ENCODE measurements at regions not wholly inside any gene's neighbourhood (a gene's known extent, or its start where the extent isn't known, plus 50 kb on each side); places are given as distances from the start of the nearest gene placed in this dataset.

GRCh38 chr12:115763982-115764621 is 513.4 kb downstream of the MED13L start:
- intact Hi-C loops (cut with DNase I; ENCODE audit: low total_unique reads): no loop called here
- H3K4me1 ChIP-seq: peaks cover 0 to 7% of the 10 kb centered on the region in 2 donors
- H3K9me3 ChIP-seq: no peaks in the 10 kb centered on the region
- no peak for DNase-seq (ENCODE audit: low spot score in 2 of 2)
- no peak overlapping the region for H3K27ac ChIP-seq
- TF ChIP-seq CTCF (IDR thresholded peaks at IDR 0.05) (no peak), POLR2AphosphoS5 (IDR thresholded peaks at IDR 0.05) (no peak), POLR2A (IDR thresholded peaks at IDR 0.05) (no peak)
- H3K36me3 ChIP-seq: no peaks in the 10 kb centered on the region
- H3K4me3 ChIP-seq: no peak overlapping the region
- H3K27me3 ChIP-seq: no peaks in the 10 kb centered on the region

- Histone ChIP-seq H3K27me3 (no peaks in the 10 kb centered on the region), H3K4me1 (peaks cover 0 to 7% of the 10 kb centered on the region in 2 donors), H3K27ac (peak overlapping the region in 1 of 2 donors; percentile 19), H3K4me3 (no peak overlapping the region), H3K36me3 (no peaks in the 10 kb centered on the region), H3K9me3 (no peaks in the 10 kb centered on the region)
- TF ChIP-seq POLR2A (IDR thresholded peaks at IDR 0.05) (no peak), POLR2AphosphoS5 (IDR thresholded peaks at IDR 0.05) (no peak), CTCF (IDR thresholded peaks at IDR 0.05) (no peak)
- intact Hi-C loops (cut with DNase I; ENCODE audit: low total_unique reads): no loop called here
- DNase-seq (ENCODE audit: low spot score in 2 of 2): peak in 1 of 2 donors; percentile 40
Observed at GRCh38 chr12:115763376-115763775, 514.1 kb downstream of the MED13L start.

GRCh38 chr12:115762936-115763335 is 514.6 kb downstream of the MED13L start:
- Histone ChIP-seq H3K4me1 (peaks cover 0 to 7% of the 10 kb centered on the region in 2 donors), H3K4me3 (no peak overlapping the region), H3K36me3 (no peaks in the 10 kb centered on the region), H3K9me3 (no peaks in the 10 kb centered on the region), H3K27ac (peak overlapping the region; percentile 19 to 55), H3K27me3 (no peaks in the 10 kb centered on the region)
- no peak for DNase-seq (ENCODE audit: low spot score in 2 of 2)
- intact Hi-C loops (cut with DNase I; ENCODE audit: low total_unique reads): no loop called here
- TF ChIP-seq POLR2AphosphoS5 (IDR thresholded peaks at IDR 0.05): no peak
- no peak for TF ChIP-seq POLR2A (IDR thresholded peaks at IDR 0.05)
- no peak for TF ChIP-seq CTCF (IDR thresholded peaks at IDR 0.05)

- Histone ChIP-seq H3K9me3 (no peaks in the 10 kb centered on the region), H3K27me3 (no peaks in the 10 kb centered on the region), H3K4me3 (no peak overlapping the region), H3K27ac (peak overlapping the region; percentile 15 to 93), H3K4me1 (peaks cover 0 to 7% of the 10 kb centered on the region in 2 donors), H3K36me3 (no peaks in the 10 kb centered on the region)
- no peak for DNase-seq (ENCODE audit: low spot score in 2 of 2)
- TF ChIP-seq POLR2AphosphoS5 (IDR thresholded peaks at IDR 0.05): no peak
- no peak for TF ChIP-seq CTCF (IDR thresholded peaks at IDR 0.05)
- TF ChIP-seq POLR2A (IDR thresholded peaks at IDR 0.05): no peak
- intact Hi-C loops (cut with DNase I; ENCODE audit: low total_unique reads): no loop called here
Observed at GRCh38 chr12:115761784-115762183, 515.7 kb downstream of the MED13L start.

- DNase-seq (ENCODE audit: low spot score in 2 of 2): no peak
- H3K27me3 ChIP-seq: no peaks in the 10 kb centered on the region
- TF ChIP-seq CTCF (IDR thresholded peaks at IDR 0.05): no peak
- no peak for TF ChIP-seq POLR2A (IDR thresholded peaks at IDR 0.05)
- no peak for TF ChIP-seq POLR2AphosphoS5 (IDR thresholded peaks at IDR 0.05)
- H3K4me1 ChIP-seq: peaks cover 0 to 7% of the 10 kb centered on the region in 2 donors
- no peaks in the 10 kb centered on the region for H3K9me3 ChIP-seq
- intact Hi-C loops (cut with DNase I; ENCODE audit: low total_unique reads): no loop called here
- H3K27ac ChIP-seq: peak overlapping the region; percentile 83 to 93
- peak overlapping the region in 1 of 3 donors; percentile 19 for H3K4me3 ChIP-seq
- no peaks in the 10 kb centered on the region for H3K36me3 ChIP-seq
Observed at GRCh38 chr12:115760231-115760630, 517.3 kb downstream of the MED13L start.
